ENCODE measurements at regions not wholly inside any gene's neighbourhood (a gene's known extent, or its start where the extent isn't known, plus 50 kb on each side); places are given as distances from the start of the nearest gene placed in this dataset.

- TF ChIP-seq CTCF (IDR thresholded peaks at IDR 0.05) = no peak
- TF ChIP-seq POLR2A (IDR thresholded peaks at IDR 0.05) = no peak
Observed at GRCh38 chr10:114708717-114709335, 50.8 kb upstream of the ABLIM1 start.
